ENCODE measurements at regions not wholly inside any gene's neighbourhood (a gene's known extent, or its start where the extent isn't known, plus 50 kb on each side); places are given as distances from the start of the nearest gene placed in this dataset.

DNA sequence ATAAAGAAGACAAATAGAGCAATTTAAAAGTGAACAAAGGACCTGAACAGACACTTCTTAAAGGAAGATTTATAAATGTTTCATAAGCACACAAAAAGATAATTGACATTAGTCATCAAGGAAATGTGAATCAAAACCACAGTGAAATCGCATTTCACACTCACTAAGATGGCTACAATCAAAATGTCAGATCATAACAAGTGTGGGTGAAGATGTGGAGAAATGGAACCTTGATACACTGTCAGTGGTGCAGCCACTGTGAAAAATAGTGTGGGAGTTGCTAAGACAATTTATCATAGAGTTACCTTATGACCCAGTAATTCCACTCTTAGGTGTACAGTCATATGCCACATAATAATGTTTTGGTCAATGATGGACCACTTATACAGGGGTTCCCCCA lies 54.5 kb upstream of the HTR4 start:
- no peak for DNase-seq (ENCODE audit: low read depth in 4 of 4, low spot score in 3 of 4)

DNA sequence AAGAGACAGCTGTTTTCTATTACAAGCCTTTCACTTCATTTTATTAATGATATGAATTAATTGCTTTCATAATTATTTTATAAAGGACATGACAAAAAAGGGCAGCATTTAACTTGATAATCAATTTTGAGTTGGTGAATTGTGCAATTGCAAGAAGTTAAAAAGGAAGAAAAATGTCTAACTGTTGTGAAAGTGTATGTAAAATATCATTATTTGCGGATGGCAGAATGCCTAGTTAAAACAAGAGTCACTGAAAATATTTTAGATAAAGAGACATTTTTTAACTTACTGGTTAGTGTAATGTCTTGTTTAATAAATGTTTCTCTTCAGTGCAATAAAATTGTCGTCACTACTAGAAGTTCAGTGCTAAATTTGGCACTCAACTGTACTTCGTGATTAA lies 57.6 kb upstream of the HTR4 start:
- DNase-seq (ENCODE audit: low read depth in 4 of 4, low spot score in 3 of 4): no peak

DNA sequence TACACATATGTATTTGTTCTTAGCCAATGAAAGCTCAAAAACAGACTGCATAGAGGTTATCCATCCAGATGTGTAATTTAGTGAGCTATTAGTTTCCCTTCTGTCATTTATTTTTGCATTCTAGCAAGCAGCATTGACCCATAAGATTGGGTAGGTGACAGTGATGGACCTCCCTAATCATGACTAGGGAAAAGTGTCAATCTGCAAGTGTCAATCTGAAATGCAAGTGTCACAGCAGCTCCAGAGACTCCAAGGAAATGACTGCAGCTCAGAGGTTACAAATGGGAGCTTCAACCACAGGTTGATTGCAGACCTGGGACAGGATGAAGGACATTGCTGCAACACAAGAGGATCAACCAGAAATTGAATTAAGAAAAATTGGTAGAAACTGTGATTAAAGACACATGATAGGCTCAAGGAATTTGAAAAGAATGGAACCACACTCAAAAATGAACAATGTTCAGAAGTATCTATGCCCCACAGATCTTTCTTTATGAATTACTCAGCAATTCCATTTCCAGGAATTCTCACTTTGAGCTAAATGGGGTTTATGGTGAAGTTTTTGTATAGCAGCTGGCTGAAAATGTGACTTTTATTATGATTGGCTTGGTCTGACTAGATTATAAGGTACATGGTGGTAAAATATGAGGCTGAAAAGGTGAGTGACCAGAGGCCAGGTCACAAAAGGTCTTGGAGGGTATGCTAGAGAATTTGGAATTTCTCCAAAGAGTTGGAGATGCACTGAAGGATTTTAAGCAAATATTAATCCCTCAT lies 59.6 kb upstream of the HTR4 start:
- DNase-seq (ENCODE audit: low read depth in 4 of 4, low spot score in 3 of 4): no peak

DNA sequence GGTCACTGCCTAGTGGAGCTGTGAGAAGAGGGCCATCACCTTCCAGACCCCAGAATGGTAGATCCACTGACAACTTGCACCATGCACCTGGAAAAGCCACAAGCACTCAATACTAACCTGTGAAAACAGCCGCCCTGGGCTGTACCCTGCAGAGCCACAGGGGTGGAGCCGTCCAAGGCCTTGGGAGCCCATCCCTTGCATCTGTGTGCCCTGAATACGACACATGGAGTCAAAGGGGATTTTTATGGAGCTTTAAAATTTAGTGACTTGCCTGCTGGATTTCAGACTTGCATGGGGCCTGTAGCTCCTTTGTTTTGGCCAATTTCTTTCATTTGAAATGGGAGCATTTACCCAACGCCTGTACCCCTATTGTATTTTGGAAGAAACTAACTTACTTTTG lies 62.4 kb upstream of the HTR4 start:
- no peak for DNase-seq (ENCODE audit: low read depth in 4 of 4, low spot score in 3 of 4)

DNA sequence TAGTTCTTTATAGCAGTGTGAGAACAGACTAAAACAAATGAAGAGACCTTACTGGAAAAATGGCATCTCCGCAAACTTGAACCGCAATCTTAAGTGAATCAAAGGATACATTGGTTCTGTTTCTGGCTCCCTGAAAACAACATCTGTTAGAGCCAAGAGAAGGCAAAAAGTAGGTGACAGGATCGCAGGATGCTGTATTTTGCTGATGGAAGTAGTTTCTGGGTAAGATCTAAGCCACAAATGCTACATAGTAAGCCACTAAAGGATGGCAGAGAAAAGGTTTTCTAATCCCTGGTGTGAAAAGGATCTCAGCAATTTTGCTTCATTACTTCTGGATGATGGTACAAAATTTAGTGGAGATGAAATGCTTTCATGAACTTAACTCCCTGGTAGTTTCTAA lies 63.3 kb upstream of the HTR4 start:
- DNase-seq (ENCODE audit: low read depth in 4 of 4, low spot score in 3 of 4): no peak

DNA sequence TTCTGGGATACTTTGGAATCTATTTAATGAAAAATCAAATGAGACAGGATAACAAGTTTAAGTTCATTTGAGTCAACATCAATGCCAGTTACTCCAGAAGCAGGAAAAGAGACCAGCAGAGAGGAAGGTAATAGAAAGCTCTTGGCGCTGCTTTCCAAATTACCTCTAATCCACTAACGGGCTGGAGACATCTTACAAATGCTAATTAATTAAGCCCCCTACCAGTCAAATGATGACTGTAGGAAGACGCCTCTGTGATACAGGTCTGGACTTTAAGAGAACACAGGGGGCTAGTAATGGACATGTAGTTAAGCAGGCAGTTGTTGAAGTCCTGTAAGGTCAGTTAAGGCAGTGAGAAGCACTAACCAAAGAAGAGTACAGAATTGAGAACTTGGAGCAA lies 65.3 kb upstream of the HTR4 start:
- no peak for DNase-seq (ENCODE audit: low read depth in 4 of 4, low spot score in 3 of 4)

DNA sequence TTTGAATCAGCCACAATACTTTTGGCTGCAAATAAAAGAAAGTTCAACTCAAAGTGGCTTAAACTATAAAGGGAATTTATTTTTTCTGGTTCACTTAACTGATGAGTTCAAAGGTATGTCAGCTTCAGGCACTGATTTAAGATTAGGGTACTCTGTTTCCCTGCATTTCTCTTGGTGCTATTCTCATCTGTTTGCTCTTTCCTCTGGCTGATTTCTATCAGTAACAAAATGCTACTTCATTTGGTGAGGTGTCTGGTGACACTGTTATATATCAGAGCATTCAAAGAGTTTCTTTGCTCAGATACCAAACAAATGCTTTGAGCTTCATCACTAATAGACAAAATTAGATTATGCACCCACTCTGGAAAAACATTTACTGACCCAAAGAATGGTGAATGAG lies 65.9 kb upstream of the HTR4 start:
- DNase-seq (ENCODE audit: low read depth in 4 of 4, low spot score in 3 of 4): no peak

DNA sequence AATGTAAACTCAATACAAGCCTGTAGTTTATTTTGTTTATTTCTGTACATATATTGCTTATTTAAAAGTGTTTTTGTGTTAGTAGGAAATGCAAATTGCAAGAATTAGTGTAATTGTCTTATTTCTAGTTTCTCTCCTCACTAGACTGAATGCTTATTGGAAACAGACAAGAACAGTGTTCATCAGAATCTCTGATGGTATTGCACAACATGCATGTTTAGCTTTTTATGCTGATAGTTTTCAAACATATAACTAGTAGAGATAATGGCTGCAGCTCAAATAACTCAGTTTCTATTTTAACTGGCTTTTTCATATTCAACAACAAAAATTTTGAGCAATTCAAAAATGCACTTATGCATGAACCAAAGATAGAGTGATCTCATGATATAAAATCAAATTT lies 68.8 kb upstream of the HTR4 start:
- DNase-seq (ENCODE audit: low read depth in 4 of 4, low spot score in 3 of 4): no peak

DNA sequence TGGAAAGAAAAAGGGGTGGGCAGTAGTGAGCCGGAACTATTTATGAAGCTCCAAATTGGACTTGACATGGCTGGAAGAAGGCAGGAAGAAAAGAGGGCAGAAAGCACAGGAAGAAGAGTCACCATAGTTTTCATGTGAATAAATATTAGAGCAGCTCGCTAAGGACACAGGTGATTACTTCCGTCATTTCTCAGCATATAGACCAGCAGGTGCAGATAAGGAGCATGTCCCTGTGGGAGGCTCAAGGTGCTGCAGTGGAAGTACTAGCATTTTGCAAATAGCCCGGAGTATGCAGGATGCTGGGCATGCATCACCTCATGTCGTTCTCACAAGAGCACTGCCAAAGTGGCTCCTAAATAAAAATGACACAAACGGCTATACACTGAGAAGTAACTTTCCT lies 71.3 kb upstream of the HTR4 start:
- DNase-seq (ENCODE audit: low read depth in 4 of 4, low spot score in 3 of 4): no peak

DNA sequence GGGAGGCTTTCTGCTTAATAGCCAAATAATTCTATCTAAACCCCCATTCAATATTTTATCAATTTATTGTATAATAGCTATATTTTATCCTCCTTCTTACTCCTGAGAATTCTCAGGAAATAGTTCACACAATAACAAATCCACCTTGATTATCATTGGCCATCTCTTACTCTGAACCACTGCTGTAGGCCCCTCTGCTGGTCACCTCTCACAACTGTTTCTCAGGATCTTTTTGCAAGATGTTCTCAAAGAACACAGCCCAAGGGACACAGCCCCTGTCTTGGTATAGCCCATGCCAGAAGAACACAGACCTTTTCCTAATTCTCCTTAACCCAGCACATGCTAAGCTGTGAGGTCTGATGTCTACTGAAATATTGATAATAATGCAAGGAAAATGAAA lies 74.9 kb upstream of the HTR4 start:
- no peak for DNase-seq (ENCODE audit: low read depth in 4 of 4, low spot score in 3 of 4)

DNA sequence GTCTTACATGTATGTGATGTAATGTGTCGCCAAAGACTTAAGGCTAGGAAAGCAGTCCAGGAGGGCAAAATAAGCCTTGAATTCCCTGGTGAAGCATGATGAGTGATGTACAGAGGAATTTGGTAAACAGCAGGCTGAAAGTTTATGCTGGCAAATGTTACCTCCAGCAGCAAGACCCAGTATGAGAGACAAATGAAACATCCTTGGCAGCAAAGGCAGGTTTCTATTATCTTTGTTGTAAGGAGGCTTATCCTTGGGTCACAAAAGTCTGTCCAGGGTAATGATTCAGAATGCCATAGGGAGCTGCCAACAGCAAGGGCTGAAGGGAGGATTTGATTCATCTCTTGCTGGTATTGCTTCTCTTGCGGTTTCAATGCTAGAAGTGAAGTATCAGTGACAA lies 75.9 kb upstream of the HTR4 start:
- no peak for DNase-seq (ENCODE audit: low read depth in 4 of 4, low spot score in 3 of 4)

DNA sequence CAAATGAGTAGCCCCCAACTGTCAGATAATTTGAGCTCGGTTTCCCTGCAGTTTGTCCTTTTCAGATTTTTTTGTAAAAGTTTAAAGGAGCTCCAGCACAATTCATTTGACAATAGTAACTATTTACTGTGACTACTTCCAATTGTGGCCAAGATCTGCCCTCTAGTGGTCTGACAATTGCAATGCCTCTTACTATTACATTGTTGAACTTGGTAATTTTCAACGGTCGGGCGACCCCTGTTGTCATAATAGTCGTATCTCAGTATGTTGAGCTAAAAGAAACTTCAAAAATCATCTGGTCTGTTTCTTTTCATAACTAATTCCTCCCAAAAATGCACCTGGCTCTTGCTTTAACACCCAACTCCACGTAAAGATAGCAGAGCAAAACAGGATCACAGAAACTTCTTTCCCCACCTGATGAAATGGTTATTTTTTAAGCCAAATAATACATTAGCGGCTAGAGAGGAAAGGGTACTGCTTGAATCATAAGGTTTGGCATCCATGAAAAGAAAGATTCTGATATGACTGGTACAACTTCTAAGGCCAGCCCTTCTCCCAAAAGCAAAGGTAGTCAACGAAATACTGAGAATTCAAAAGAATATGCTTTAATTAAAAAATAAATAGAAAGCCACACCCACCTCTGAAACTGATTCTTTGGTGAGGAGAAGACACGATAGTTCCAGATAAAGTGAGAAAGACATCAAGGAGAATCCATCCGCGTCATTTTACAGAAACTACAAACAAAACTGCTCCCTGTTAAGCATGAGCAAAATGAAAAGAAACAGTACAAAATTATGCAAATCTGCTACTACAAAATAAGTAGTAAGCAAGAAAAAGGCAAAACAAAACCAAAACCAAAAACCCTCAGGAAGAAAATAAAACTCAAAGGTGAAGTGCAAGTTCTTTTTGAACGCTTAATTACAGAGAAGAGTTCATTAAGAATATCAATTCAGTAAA lies 76.9 kb upstream of the HTR4 start:
- DNase-seq (ENCODE audit: low read depth in 4 of 4, low spot score in 3 of 4): peak; percentile 66 to 80 (median 70)

DNA sequence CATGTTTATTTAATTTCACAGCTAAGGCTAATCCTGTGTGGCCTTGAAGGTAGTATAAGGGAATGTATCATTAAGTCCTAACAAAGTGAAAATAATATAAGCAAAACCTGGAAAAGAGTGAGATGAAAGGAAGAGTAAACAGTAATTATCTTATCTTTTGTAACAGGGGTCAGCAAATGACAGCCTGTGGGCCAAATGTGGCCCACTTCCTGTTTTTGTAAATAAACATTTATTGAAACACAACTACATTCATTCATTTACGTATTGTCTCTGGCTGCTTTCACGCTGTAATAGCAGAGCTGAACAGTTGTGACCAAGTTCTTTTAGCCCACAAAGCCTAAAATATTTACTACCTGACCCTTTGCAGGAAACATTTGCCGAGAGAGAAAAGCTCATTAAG lies 78.4 kb upstream of the HTR4 start:
- DNase-seq (ENCODE audit: low read depth in 4 of 4, low spot score in 3 of 4): no peak

DNA sequence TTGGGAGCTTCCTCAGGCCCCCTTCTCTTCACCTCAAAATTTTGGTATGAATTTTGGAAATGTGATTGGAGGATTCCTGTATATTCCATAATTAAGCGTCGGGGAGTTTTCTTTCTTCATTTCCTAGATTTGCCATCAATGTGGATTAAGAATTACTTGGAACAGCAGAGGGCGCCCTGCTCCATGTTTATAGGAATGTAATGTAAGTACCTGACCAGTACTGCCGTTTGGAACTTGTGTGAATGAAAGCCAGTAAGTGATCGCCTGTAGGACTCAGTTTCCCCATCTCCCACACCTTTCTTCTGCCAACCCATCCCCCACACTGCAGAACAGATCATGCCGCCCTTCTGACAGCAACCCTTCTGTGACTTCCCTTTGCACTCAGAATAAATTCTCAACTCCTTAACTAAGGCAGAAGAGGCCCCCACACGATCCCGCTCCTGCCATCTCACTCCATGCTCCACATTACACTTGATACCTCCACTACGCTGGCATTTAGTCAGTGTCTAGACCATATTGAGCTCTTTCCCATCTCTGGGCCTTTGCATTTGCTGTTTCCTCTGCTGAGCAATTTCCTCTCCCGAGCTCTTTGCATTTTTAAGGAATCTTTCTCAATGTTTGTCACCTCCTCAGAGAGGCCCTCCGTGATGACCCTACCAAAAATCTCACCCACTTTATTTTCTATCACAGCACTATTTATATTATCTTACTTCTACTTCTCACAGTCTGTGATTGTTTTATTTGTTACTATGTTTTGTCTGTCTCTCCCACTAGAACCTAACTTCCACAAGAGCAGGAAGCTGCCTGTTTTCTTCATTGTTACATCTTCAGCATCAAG lies 79.5 kb upstream of the HTR4 start:
- DNase-seq (ENCODE audit: low read depth in 4 of 4, low spot score in 3 of 4): peak; percentile 47 to 70 (median 63)

DNA sequence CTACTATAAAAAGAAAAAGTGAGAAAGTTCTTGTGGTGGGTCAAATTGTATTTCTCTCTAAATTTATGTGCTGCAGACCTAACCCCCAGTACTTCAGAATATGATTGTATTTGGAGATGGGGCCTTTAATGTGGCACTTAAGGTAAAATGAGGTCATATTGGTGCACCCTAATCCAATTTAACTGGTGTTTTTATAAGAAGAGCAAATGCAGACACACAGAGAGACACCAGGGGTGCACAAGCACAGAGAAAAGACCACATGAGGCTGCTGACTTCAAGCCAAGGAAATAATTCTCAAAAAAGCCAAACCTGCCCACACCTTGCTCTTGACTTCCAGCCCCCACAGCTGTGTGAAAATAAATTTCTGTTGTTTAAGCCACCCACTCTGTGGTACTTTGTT lies 80.2 kb upstream of the HTR4 start:
- no peak for DNase-seq (ENCODE audit: low read depth in 4 of 4, low spot score in 3 of 4)

DNA sequence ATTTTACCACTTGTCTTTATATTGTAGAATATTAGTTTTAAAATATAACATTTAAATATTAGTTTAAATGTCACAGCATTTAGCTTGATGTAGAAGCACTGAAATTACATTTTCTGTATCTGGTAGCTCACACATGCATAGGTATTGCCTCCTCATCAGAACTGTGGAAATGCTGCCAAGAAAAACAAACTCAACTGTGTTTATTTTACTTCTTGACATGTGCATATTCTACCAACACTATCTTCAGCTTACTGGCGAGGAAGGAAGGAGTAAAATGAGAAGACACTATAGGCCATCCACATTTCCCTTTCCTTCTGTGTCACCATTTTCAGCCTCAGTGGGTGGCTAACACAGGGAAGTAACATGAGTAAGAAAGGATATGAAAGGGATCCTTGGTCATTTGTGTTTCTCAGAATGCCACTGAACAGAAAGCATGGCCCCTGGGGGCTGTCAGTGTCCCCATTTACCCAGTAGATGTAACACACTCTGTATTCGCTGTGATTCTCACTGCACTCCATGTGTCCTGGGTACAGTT lies 81.0 kb upstream of the HTR4 start:
- no peak for DNase-seq (ENCODE audit: low read depth in 4 of 4, low spot score in 3 of 4)

DNA sequence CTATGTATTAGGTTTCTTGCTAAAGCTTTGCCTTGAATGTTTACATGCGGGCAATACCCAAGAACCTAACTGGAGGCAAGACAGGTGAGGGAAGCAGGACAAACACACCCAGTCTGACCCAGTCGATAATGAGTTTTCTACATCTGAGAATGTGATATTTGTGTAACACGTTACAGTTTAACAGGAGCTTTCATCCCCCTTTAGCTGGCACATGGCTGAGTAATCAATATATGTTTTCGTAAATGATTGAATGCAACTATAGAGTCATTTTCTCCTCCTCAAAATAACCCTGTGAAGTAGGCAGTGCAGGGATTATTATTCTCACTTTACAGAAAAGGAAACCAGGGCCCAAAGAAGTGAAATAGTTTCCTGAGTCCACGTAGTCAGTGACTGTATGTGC lies 84.7 kb upstream of the HTR4 start:
- no peak for DNase-seq (ENCODE audit: low read depth in 4 of 4, low spot score in 3 of 4)

DNA sequence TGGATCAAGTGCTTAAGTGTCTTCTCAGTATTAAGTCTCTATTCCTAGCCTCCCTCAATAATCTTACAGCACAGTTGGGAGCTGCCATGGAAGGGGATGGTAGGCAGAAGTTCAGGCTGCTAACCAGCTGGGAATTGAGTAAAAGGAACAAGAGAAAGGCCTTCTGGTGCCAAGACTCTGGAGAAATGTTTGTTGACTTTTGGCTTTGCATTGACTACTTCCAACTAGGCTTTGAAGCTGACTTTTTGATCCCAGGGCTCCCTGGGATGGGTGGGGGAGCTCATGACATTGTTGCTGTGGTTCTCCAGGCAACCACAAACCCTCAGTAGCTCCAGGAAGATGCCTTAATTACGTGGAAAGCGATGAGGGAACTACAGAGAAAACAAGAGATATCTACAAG lies 85.2 kb upstream of the HTR4 start:
- DNase-seq (ENCODE audit: low read depth in 4 of 4, low spot score in 3 of 4): no peak

DNA sequence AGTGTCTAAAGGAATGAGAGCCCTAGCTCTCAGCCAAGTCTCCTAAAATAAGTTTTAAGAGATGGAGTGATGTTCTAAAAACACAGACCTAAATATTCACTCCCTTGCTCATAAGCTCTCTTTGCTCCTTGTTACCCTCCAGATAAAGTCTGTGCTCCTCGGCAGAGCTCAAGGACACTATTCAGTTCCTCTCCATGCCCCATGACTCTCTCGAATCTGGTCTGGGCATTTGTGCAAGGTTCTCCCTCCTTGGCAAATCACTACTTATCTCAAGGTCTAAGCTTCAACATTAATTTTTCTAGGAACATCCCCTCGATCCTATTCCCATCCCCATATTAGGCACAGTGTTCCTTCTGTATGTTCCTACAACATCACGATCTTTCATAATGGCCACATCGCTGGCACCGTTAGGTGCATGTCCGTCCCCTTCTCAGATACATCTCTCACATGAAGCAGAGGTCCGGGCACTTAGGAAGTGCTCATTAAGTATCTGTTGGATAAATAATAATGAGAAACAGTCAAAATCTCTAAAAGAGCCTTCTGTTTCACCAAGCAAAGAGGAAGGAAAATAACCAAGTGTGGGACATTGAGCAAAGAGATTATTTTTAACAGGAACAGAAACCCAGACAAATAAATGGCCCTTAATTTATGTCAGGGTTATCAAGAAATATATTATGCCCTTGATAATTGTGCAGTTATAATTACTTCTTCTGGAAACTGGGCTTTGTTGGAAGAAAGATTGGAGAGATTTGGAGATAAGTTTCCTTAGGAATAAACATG lies 85.9 kb upstream of the HTR4 start:
- no peak for DNase-seq (ENCODE audit: low read depth in 4 of 4, low spot score in 3 of 4)

Data from right renal pelvis (tissue), 4 donors.